Stimulated activated CD8-positive, alpha-beta memory T cell treated with anti-CD3 and anti-CD28 coated beads, Interleukin-7, amount 100 ng/mL, for 24 hours (primary cell): ENCODE measurements at regions not wholly inside any gene's neighbourhood (a gene's known extent, or its start where the extent isn't known, plus 50 kb on each side); places are given as distances from the start of the nearest gene placed in this dataset.
"Not testable (repeated sequence)": the region's sequence is repeated elsewhere in the genome, so short reads cannot be mapped to it uniquely, and the experiment has no call there.

Source experiments
- DNase-seq: peaks from one replicate; pipeline ENCODE4 v3.0.0-alpha.2; 2020; ENCODE audit warnings: low read depth

DNA sequence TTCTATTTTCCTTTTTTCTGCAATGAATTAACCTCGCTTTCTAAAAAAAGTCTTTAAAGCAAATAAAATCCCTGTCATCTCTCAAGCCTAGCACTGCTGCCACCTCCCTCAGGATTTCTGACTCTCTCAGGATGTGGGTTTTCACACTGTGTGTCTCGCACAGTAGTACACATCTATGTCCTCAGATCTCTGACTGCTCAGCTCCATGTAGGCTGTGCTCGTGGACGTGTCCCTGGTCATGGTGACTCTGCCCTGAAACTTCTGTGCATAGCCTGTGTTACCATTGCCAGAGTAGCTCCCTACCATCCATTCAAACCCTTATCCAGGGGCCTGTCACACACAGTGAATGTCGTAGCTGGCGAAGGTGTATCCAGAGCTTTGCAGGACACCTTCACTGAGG, 619.3 kb downstream of the TMEM121 start:
- not testable (repeated sequence) for DNase-seq

DNA sequence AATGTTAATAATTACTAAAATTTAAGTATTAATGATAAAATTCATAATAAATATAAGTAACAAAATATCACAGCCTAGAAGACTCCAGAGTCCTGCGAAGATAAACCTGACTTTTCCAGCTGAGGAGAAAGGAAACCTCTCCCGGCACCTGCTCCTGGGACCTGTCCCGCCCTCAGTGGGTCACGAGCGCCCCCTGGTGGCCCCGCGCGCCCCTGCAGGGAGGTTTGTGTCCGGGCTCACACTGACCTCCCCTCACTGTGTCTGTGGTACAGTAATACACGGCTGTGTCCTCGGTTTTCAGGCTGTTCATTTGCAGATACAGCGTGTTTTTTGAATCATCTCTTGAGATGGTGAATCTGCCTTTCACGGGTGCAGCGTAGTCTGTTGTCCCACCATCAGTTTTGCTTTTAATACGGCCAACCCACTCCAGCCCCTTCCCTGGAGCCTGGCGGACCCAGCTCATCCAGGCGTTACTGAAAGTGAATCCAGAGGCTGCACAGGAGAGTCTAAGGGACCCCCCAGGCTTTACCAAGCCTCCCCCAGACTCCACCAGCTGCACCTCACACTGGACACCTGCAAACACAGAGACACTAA, 627.1 kb downstream of the TMEM121 start:
- peak; percentile 74 for DNase-seq

DNA sequence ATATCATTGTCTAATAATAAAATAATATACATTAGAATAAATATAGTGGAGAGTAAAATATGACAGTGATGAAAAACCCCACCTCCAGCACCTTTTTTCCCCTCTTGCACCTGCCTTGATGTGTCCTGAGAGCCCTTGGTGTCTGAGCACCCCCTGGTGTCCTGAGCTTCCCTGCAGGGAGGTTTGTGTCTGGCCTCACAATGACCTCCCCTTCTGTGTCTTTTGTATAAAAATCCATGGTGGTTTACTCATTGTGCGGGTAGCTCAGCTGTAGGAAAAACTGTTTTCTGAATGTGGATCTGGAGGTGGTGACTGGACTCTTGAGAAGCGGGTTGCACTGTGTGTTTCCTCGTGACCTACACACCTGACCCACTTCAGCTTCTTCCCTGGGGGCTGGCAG, 636.9 kb downstream of the TMEM121 start:
- DNase-seq, result no peak

DNA sequence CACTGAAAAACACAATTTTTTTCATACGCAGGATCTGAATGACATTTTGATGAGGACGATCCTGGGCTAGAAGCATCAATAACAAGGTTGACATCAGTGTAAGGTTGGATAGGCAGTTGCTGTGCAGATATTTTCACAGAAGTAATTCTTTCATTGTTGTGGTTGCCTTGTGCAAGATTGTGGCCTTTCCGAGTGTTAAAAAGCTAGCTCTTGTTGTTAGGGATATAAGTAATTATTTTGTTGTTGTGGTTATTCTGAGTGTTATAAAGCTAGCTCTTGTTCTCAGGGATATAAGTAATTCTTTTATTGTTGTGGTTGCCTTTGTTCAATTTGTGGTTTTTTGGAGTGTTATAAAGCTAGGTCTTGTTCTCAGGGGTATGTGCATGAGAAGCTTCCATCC, 637.4 kb downstream of the TMEM121 start:
- DNase-seq, result not testable (repeated sequence)

DNA sequence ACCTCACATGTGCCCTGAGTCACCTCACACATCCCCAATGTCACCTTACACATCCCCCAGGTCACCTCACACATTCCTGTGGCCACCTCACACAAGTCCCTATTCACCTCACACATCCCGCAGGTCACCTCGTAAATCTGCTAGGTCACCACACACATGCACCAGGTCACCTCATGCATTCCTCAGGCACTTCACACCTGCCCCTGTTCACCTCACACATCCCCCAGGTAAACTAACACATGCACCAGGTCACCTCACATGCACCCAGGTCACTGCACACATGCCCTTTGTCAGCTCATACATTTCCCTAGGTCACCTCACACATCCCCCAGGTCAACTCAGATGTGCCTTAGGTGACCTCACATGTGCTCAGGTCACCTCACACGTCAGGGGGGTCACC, 639.8 kb downstream of the TMEM121 start:
- DNase-seq, result no peak

DNA sequence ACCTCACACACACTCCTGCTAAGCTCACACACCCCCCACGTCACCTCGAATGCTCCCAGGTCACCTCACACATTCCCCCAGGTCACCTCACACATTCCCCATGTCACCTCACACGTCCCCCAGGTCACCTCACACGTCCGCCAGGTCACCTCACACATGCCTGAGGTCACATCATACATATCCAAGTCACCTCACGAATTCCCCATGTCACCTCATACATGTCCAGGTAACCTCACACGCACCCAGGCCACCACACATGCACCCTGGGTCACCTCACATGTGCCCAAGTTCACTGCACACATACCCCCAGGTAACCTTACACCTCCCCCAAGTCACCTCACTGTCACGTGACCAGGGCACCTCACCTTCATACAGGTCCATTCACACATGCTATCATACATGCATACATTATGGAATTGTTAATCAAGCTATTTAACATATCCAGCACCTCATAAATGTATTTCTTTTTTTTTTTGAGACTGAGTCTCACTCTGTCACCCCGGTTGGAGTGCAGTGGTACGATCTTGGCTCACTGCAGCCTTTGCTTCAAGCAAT, 640.3 kb downstream of the TMEM121 start:
- no peak for DNase-seq

DNA sequence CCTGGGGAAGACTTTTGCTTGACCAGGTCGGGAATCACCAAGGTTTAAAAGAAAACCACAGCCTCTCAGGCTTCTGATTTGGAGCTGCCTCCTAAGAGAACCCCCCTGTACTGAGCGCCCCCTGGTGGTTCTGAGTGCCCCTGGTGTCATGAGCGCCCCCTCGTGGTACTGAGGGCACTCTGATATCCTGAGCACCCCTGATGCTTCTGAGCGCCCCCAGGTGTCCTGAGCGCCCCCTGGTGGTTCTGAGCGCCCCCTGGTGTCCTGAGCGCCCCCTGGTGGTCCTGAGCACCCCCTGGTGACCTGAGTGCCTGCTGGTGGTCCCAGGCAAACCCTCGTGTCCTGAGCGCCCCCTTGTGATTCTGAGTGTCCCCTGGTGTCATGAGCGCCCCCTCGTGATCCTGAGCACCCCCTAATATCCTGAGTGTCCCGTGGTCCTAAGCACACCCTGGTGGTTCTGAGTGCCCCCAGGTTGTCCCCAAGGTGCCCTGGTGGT, 643.8 kb downstream of the TMEM121 start:
- peak; percentile 48 for DNase-seq

DNA sequence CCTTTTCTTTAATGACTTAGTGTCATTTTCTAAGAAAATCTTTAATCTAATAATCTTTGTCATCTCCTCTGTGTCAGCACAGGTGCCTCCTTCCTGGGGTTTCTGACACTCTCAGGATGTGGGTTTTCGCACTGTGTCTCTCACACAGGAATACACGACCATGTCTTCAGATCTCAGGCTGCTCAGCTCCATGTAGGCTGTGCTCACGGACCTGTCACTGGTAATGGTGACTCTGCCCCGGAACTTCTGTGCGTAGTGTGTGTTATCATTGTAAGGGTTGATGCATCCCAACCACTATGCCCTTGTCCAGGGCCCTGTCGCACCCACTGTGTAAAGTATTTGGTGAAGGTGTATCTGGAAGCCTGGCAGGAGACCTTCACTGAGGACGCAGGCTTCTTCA, 647.8 kb downstream of the TMEM121 start:
- no peak for DNase-seq

DNA sequence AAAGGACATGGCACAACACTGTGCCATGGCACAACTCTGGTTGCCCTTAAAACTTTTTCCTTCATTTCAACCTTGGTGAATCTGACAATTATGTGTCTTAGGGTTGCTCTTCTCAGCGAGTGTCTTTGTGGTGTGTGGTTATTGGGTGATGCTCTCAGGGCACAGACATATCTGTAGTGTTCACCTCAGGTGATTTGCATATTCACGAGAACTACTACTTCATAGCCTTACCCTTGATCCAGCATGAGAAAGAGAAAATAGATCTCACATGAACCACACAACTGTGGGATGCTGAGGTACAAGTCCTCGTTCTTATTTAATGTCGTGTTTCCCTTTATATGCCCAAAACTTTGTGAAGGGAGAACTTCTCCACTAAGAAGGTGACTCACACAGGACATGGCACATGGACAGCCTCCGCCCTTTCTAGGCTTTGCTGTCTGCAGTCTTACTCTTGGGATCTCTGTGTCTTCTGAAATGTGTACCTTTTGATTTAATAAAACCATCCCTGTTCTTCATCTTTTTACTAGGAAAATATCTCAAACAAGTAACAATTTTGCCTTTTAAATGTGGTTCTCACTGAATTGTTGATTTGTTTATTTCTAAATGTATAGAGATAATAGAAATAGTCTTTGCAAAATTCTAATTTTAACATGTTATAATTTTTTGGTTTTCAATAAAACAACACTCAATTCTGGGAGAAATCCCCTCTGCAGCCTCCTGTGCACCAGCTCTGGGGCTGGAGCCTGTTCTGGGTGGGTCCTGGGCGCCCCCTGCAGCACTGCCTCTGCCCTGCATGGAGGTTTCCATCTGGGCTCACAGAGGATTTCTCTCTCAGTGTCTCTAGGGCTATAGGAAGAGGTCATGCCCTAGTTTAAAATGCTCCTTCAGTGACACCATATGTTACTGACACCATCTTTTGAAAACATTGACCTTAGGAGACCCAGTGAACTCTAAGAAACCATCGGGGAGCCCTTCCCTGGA, 651.2 kb downstream of the TMEM121 start:
- DNase-seq, result not testable (repeated sequence)

DNA sequence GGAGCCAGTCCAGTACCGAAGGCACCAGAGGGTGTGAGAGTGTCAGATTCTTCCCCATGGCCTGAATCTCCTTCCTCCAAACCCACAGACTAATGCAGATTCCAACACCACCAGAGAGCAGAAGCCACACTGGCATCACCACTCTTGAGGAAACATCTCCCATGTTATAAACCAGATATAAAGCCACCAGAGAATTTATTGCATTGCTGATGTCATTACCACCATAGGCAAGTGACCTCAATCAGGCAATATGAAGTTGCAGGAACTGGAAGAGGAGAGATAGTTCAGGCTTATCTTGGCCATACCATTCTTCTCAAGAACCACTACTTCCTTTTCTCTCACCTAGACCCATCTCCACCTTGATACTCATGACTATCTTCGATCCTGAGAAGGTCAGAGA, 653.4 kb downstream of the TMEM121 start:
- DNase-seq, result no peak

DNA sequence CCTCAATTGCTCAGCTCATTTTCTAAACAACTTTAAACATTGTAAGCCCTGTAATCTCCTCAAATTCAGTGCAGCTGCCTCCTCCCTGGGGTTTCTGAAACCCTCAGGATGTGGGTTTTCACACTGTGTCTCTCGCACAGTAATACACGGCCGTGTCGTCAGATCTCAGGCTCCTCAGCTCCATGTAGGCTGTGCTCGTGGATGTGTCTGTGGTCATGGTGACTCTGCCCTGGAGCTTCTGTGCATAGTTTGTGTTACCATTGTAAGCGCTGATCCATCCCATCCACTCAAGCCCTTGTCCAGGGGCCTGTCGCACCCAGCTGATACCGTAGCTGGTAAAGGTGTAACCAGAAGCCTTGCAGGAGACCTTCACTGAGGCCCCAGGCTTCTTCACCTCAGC, 658.4 kb downstream of the TMEM121 start:
- peak; percentile 34 for DNase-seq

DNA sequence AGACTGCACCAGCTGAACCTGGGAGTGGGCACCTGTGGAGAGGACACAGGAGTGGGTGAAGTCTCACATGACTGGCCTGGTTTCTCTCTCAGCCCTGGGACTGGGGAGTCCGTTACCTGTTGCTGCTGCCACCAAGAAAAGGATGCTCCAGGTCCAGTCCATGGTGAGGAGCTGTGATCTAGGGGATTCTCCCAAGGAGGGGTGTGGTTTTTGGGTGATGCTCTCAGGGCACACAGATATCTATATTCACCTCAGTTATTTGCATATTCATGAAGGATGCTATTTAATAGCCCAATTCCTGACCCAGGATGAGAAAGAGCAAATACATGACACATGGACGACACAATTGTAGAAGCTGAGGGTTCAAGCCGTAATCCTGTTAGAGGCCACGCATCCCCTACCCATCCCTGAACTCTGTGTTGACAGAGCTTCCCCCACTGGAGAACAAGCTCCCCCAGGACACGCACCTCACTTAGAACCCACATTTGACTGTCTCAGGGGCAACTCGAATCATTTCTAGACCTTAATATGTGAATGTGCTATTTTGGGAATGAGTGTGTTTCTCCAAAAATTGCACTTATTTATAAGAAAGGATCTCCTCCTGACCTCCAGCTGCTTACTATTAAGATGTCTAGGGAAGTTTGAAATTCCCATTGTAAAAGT, 658.9 kb downstream of the TMEM121 start:
- DNase-seq, result not testable (repeated sequence)

DNA sequence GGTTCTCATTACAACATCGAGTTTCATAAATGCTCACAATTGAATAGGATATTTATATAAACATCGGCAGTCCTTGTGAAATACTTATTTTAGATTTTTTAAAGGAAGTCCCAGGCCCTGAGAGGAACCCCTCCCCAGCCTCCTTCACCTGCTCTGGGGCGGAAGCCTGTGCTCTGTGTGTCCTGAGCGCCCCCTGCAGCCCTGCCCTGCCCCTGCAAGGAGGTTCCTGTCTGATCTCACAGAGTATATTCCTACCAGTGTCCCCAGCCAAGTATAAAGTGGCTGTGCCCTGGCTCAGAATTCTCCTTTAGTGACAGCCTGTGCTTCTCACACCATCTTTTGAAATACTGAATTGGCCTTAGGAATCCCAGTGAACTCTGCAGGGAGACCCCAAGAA, 659.5 kb downstream of the TMEM121 start:
- peak; percentile 38 for DNase-seq

DNA sequence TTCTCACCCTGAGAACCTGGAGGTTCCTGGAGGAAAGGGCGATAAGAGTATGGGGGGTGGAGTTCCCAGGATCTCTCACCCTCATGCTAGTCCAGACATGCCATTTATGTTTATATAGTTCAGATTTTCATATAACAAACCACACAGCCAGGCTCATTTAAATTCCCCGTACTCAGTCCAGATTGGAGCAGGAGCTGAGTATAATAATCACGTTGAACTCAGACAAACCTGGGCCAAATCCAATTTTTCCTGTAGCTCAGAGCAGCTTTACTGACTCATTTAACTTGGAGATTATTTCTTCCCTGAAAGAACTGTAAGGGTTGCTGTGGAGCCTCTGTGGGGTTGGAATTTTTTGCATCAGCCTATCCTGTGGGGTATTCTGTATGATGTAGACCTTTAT, 660.8 kb downstream of the TMEM121 start:
- no peak for DNase-seq

DNA sequence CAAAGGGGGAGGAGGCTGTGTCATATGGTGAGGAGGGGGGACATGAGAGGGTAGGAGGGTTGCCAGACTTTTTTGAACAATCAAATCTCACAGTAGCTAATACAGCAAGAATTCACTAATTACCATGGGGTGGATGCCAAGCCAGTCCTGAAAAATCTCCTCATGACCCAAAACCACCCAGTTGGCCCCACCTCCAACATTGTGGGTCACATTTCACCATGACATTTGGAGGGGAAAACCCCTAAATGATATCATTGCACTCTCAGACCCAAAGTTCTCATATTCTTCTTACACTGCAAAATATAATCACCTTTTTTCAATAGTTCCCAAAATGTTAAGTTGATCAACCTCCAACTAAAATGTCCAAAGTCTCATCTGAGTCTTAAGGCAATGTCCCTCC, 666.3 kb downstream of the TMEM121 start:
- DNase-seq, result not testable (repeated sequence)

DNA sequence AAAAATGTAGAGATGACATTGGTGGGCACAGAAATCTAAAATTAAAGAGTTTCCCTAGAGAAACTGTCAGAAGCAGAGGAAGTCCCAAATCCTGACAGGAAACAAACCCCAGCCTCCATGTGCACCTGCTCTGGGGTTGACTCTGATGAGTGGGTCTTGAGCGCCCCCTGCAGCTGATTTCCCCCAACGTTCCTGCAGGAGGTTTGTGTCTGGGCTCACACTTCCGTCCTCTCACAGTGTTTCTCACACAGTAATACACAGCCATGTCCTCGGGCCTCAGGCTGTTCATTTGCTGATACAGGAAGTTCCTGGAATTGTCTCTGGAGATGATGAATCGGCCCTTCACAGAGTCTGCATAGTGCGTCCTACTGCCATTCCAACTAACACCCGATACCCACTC, 670.1 kb downstream of the TMEM121 start:
- peak; percentile 60 for DNase-seq

DNA sequence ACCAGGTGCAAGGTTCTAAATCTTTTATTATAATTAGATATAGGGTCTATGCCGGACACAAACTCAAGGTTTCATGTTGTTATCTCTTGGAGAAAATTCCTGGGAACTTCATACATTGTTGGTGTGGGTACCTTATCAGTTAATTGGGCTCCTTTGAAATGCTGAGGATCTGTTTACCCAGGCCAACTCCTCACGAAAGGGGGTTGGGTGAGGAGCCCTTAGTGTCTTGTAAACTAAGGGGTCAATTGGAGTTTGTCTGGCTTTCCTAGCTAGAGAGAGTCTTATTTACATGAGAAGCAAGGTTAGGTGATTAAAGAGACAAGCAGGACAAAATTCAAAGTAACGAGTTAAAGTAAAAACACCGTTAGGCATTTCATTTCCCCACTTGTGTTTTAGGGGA, 670.9 kb downstream of the TMEM121 start:
- not testable (repeated sequence) for DNase-seq

DNA sequence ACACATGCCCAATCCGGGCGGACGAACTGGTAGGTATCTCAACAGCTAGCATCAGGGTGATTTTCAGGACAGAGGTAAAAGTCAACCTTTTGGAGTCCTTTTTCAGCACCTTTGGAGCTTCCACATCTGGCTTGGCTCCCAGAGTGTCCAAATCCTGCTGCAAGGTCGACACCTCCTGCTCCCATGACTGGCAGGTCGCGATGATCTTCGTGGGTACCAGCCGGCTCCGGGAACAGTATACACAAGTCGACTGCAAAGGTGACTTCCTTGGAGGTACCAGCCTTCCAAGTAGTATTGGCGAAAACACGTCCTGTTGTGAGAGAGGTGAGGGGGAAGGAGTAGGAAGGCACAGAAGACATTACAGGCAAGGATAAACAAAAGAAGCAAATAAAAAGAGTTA, 672.7 kb downstream of the TMEM121 start:
- DNase-seq, result no peak

DNA sequence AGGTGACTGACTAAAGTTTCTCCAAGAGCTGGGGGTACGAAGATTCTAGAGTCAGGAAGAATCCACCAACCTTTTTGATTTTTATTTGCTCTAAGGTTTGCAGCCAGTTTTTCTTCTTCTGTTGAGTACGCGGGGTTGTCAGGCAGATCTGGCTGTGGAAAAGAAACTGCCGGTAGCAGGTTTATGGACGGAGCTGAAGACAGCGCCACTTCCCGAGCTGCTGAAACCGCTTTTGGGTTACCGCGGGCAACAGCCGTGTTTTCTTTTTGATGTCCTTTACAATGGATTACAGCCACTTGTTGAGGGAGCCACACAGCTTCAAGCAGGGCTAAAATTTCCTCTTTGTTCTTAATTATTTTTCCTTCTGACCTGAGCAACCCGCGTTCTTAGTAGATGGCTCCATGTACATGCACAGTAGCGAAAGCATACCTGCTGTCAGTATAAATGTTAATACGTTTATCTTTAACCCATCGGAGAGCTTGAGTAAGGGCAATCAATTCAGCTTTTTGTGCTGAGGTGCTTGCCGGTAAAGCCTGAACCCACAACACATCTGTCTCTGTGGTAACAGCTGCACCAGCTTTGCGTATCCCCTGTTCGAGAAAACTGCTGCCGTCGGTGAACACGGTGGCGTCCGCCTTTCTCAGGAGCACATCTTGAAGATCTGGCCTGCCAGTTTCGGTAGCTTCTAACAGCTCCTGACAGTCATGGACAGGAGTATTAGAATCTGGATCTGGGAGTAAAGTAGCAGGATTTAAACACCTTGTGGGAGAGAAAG, 674.3 kb downstream of the TMEM121 start:
- no peak for DNase-seq

DNA sequence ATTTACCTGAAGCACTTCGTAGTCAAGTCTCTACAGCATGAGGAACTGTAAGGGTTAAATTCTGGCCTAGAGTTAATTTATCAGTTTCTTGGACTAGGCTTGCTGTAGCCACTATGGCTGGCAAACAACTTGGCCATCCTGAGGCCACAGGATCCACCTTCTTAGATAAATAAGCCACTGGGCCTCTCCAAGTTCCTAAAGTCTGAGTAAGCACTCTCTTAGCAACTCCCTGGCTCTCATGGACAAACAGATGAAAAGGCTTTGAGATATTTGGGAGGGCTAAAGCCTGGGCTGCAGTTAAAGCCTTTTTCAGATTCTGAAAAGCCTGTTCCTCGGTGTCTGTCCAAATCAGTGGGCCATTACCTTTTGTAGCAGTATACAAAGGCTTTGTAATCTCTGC, 675.0 kb downstream of the TMEM121 start:
- no peak for DNase-seq

DNA sequence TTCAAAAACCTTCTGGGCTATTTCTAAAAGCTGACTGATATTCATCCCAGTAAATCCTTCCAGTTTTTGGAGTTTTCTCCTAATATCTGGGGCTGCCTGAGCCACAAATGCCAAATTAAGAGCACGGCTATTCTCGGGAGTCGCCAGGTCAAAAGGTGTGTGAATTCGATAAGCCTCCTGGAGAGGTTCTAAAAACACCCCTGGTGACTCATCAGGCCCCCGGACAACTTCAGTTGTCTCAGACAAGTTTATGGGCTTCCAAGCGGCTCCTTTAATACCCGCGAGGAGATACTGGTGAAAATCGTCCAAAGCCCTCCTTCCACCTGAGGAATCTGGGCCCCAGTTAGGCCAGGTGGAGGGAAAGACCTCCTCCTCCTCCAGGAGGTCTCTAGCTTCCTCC, 677.1 kb downstream of the TMEM121 start:
- no peak for DNase-seq

DNA sequence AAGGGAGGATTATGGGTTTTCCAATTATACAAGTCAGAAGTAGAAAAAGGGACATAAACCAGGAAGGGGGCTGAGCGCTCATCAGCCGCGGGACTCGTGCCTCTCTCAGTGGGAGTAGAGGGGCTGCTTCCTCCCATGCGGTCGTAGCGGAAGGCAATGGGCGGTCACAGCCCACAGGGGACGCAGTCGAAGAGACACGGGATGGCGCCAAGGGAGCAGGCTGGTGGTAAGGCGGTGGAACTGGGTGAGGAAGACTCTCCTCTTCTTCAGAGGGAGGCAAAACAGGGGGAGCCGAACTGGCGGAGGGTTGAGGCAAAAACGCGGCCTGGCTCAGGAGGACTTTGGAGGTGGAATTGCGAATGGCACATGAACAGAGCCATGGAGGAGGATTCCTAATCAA, 677.7 kb downstream of the TMEM121 start:
- DNase-seq, result no peak
